ENCODE measurements at regions not wholly inside any gene's neighbourhood (a gene's known extent, or its start where the extent isn't known, plus 50 kb on each side); places are given as distances from the start of the nearest gene placed in this dataset.

DNA sequence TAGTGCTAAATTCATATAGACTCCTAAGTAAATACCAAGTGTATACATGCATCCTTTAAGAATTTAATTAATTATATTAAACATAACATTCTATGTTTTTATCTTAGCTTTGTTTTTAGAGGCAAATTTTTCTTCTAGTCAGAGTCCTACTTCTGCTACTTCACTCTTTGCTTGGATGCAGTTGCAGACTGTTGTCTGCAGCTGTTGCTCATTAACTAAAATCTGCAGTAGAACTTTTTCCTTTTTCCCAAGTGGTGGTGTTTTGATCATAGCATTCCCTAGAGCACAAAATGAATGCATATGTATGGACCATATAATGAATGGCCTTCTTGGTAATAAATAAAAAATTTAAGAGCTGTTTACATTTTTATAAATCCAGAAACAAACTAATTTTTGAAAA is 198.3 kb downstream of the CASP12 start:
- TF ChIP-seq TCF7 (IDR thresholded peaks at IDR 0.05; ENCODE audit: borderline replicate concordance) (no peak), MEF2D (tag; conservative IDR thresholded peaks at IDR 0.05; ENCODE audit: low read depth) (no peak), FOXM1 (IDR thresholded peaks at IDR 0.05; ENCODE audit: low read depth) (no peak), FOXM1 (CRISPR knock-in tag; IDR thresholded peaks at IDR 0.05; ENCODE audit: low read depth) (no peak), ZNF239 (CRISPR knock-in tag; IDR thresholded peaks at IDR 0.05) (no peak), POLR2A (conservative IDR thresholded peaks at IDR 0.05) (no peak), BRCA1 (IDR thresholded peaks at IDR 0.05) (no peak), BRCA1 (CRISPR knock-in tag; IDR thresholded peaks at IDR 0.05) (no peak)
- TF ChIP-seq, protein P1, sequence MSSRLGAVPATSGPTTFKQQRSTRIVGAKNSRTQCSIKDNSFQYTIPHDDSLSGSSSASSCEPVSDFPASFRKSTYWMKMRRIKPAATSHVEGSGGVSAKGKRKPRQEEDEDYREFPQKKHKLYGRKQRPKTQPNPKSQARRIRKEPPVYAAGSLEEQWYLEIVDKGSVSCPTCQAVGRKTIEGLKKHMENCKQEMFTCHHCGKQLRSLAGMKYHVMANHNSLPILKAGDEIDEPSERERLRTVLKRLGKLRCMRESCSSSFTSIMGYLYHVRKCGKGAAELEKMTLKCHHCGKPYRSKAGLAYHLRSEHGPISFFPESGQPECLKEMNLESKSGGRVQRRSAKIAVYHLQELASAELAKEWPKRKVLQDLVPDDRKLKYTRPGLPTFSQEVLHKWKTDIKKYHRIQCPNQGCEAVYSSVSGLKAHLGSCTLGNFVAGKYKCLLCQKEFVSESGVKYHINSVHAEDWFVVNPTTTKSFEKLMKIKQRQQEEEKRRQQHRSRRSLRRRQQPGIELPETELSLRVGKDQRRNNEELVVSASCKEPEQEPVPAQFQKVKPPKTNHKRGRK (tag; IDR thresholded peaks at IDR 0.05): no peak
- TF ChIP-seq, protein P2, sequence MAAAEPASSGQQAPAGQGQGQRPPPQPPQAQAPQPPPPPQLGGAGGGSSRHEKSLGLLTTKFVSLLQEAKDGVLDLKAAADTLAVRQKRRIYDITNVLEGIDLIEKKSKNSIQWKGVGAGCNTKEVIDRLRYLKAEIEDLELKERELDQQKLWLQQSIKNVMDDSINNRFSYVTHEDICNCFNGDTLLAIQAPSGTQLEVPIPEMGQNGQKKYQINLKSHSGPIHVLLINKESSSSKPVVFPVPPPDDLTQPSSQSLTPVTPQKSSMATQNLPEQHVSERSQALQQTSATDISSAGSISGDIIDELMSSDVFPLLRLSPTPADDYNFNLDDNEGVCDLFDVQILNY (CRISPR knock-in tag; IDR thresholded peaks at IDR 0.05): no peak
- TF ChIP-seq, protein P3, sequence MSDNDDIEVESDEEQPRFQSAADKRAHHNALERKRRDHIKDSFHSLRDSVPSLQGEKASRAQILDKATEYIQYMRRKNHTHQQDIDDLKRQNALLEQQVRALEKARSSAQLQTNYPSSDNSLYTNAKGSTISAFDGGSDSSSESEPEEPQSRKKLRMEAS (CRISPR knock-in tag; IDR thresholded peaks at IDR 0.05): no peak
- TF ChIP-seq, protein P4, sequence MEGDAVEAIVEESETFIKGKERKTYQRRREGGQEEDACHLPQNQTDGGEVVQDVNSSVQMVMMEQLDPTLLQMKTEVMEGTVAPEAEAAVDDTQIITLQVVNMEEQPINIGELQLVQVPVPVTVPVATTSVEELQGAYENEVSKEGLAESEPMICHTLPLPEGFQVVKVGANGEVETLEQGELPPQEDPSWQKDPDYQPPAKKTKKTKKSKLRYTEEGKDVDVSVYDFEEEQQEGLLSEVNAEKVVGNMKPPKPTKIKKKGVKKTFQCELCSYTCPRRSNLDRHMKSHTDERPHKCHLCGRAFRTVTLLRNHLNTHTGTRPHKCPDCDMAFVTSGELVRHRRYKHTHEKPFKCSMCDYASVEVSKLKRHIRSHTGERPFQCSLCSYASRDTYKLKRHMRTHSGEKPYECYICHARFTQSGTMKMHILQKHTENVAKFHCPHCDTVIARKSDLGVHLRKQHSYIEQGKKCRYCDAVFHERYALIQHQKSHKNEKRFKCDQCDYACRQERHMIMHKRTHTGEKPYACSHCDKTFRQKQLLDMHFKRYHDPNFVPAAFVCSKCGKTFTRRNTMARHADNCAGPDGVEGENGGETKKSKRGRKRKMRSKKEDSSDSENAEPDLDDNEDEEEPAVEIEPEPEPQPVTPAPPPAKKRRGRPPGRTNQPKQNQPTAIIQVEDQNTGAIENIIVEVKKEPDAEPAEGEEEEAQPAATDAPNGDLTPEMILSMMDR (IDR thresholded peaks at IDR 0.05 in 2 of 3, conservative IDR thresholded peaks at IDR 0.05 in 1 of 3; ENCODE audit: insufficient read depth in 2 of 3, low read depth in 1 of 3, low read length in 3 of 3): no peak

Measured in K562 (cell line).